ENCODE measurements at regions not wholly inside any gene's neighbourhood (a gene's known extent, or its start where the extent isn't known, plus 50 kb on each side); places are given as distances from the start of the nearest gene placed in this dataset.
"Not testable (repeated sequence)": the region's sequence is repeated elsewhere in the genome, so short reads cannot be mapped to it uniquely, and the experiment has no call there.

GRCh38 chr10:106296750-106297392 lies 867.6 kb downstream of the SORCS1 start:
- no peak for DNase-seq (ENCODE audit: low read depth)

GRCh38 chr10:106284802-106285587 lies 879.5 kb downstream of the SORCS1 start:
- no peak for DNase-seq (ENCODE audit: low read depth)

DNA sequence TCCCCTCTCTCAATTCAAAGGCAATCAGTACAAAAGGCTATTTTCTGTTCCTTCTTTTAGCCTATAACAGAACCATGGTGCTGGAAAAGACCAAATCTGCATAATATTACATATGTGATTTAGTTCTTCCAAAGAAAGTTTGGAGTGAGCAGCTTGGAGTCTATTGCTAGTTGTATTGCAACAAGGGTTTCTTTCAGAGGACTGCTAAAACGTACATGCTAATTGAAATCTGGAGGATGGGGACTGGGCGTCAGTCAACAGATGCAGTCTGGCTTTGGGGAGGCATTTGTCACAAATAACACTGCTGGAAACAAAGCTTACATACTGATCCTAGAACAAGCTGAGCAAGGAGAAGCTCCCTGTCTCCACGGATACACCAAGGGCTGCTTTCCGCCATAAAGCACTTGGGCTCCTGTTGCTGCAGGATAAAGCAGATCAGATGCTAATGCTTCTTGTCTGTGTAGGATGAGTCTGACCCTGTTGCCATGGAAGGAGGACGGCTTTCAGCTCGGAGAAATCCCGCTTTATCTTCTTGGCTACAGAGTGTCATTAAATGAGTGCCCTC lies 883.5 kb downstream of the SORCS1 start:
- no peak for DNase-seq (ENCODE audit: low read depth)

DNA sequence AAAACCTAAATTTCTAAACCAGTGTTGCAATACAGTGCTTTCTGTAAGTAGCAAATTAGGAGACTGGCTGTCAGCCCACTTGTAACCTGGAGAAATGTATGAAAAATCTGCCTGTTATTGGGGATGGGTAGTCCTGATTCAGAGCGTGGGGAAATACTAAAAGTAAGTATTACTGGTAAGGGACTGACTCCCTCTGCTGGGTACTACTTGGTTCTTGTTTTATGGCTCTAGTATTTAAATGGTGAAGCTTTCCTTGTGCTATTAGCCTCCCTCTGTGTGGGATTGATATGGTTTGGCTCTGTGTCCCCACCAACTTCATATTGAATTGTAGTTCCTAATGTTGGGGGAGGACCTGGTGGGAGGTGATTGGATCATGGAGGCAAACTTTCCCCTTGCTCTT lies 886.1 kb downstream of the SORCS1 start:
- DNase-seq (ENCODE audit: low read depth): no peak

GRCh38 chr10:106271237-106271636 lies 893.3 kb downstream of the SORCS1 start:
- DNase-seq (ENCODE audit: low read depth): no peak

- no peak for DNase-seq (ENCODE audit: low read depth)
Observed at GRCh38 chr10:106268000-106268399, 896.5 kb downstream of the SORCS1 start.

DNA sequence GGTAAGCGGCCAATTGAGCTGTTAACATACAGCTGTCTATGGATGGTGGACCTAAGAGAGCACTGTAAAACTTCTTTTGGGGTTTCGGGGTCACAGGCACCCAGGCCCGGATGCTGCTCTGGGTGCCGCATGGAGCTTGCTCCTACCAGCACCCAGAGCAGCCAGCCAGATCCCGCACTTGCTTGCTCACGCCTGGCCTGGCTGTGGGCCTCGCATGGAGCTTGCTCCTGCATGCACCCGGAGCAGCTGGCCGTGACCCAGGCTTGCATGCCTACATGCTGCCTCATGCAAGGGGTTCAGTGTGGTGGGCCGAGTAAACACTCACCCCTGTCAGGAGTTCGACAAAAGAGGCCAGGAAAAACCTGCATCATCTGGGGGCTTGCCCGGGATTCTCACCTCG lies 896.9 kb downstream of the SORCS1 start:
- no peak for DNase-seq (ENCODE audit: low read depth)

DNA sequence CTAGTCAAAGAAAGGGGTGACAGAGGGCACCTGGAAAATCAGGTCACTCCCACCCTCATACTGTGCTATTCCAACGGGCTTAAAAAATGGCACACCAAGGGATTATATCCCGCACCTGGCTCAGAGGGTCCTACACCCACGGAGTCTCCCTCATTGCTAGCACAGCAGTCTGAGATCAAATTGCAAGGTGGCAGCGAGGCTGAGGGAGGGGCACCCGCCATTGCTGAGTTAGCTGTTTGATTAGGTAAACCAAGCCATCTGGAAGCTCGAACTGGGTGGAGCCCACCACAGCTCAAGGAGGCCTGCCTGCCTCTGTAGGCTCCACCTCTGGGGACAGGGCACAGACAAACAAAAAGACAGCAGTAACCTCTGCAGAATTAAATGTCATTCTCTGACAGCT lies 907.1 kb downstream of the SORCS1 start:
- DNase-seq (ENCODE audit: low read depth): not testable (repeated sequence)

DNA sequence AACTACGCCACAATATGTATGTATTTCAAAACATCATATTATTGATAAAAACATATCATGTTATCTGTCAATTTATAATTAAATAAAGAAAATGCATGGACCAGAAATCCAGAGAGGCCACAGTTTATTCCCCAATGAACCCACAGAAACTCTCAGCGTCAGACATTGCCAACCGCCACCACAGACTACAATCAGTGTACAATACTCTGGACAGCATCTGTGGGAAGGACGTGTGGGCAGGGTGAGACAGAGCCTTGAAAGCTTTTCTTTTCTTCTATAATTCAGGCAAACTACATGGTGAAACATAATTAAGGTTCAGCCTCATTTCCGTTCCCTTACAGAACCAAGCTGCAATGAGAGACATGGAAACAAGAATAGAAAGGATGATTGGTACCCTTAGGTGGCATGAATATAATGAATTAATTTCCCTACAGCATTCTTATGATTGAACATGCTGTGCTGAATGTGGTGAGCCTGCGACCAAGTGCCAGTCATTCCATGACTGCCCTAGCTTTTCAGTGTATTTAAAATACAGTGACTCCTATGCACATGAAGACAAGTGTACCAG lies 909.3 kb downstream of the SORCS1 start:
- no peak for DNase-seq (ENCODE audit: low read depth)

DNA sequence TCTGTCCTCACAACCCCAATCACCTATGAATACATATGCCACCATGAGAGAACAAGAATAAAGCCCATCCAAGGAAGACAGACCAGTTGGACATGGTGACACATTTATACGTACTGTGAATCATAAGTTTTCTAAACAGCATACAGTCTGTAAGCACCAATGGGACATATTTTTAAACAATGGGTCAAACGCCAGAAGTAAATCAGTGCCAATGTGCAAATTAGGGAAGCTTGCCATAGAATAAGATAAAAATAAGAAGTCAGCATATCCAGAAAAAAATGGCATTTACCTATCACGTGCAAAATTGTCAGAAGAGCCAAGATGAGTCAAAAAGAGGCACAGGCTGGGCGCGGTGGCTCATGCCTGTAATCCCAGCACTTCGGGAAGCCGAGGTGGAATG lies 910.4 kb downstream of the SORCS1 start:
- no peak for DNase-seq (ENCODE audit: low read depth)

GRCh38 chr10:106252541-106252940 lies 912.0 kb downstream of the SORCS1 start:
- no peak for DNase-seq (ENCODE audit: low read depth)

GRCh38 chr10:106251573-106251972 lies 912.9 kb downstream of the SORCS1 start:
- no peak for DNase-seq (ENCODE audit: low read depth)

DNA sequence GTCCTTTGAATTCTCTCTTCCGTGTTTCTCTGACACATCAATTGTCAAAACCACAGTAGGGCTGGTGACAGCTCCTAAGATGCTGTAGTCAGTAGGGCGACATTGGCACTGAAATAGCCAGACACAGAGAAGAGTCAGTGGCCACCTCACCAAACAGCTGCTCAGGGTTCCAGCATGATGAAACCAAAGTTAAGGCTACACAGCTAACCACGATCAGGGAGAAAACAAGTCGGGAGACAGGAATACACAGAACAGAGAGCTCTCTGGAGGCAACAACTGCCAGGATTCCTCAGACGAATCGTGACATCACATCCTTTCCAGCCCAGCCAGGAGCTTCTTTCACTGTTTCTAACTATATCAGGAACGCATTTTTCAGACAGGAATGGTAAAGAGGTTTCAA lies 922.2 kb downstream of the SORCS1 start:
- DNase-seq (ENCODE audit: low read depth): no peak

DNA sequence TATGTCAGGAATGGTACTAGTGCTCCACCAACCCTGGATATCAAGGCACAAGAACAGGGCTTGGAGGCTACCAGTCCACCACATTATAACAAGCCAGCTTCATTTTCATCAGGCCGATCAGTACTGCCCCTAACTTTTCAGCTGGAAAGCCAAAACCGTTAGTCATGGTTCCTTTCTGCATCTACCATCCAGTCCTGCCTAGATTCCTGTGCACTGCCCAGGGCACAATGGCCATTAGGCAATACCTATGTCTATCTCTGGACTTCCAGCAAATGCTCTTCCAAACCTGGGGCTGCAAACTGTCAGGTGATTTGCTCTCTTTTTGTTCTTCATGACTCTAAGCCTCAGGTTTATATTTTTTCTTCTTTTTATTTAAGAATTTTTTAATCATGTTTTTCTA lies 937.7 kb downstream of the SORCS1 start:
- no peak for DNase-seq (ENCODE audit: low read depth)

- no peak for DNase-seq (ENCODE audit: low read depth)
Observed at GRCh38 chr10:106226142-106226541, 938.4 kb downstream of the SORCS1 start.

- DNase-seq (ENCODE audit: low read depth): peak; percentile 1
Observed at GRCh38 chr10:106224676-106225075, 939.8 kb downstream of the SORCS1 start.

GRCh38 chr10:106217627-106218026 lies 946.9 kb downstream of the SORCS1 start:
- DNase-seq (ENCODE audit: low read depth): no peak

- DNase-seq (ENCODE audit: low read depth): no peak
Observed at GRCh38 chr10:106216085-106216484, 948.4 kb downstream of the SORCS1 start.

DNA sequence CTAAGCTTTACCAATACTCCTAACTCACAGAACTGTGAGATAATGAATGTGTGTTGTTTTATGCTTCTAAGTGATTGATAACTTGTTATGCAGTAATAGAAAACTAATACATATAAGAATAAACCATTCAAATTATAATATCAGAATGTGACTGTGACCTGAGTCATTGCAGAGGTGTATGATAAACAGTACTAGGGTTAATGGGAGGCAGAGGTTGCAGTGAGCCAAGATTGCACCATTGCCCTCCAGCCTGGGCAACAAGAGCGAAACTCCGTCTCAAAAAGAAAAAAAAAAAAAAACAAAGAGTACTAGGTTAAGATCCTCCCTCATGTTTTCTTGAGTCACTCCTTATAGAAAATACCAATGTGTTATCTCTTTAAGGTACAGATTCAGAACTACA lies 950.3 kb downstream of the SORCS1 start:
- no peak for DNase-seq (ENCODE audit: low read depth)

DNA sequence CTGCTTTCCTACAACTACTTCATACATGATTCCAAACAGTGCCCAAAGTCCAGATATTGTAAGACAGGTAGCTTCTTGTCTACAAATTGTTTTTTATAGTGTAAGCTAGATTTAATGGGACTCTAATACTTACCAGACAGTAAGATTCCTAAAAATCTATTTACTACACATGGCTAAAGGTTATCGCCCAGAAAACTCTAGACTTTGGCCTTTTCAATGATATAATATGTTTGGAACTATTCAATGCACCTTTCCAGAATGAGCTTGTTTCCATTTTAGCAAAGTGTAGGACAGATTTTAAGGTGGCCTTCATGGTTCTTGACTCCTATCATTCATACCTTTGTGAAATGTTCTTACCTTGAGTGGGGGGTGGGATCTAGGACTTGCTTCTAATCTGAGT lies 951.0 kb downstream of the SORCS1 start:
- no peak for DNase-seq (ENCODE audit: low read depth)

GRCh38 chr10:106198275-106198674 lies 966.2 kb downstream of the SORCS1 start:
- no peak for DNase-seq (ENCODE audit: low read depth)

DNA sequence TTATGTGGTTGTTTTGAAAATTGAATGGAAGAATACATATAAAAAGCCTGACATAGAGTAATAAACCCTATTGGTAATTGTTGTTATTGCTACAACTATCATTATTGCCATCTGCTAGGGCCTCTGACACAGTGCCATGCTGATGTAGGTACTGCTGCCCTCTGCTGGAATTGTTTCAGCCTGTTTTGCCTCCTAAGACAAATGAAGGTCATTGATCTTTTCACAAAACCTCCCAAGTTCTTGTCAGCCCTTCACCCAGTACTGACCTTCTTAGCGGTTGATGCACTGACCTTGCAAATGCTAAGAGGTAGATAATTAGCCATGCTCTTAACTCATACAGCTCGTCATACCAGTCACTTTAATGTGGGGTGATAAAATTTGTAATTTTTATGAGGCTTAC lies 975.2 kb downstream of the SORCS1 start:
- DNase-seq (ENCODE audit: low read depth): peak; percentile 43

DNA sequence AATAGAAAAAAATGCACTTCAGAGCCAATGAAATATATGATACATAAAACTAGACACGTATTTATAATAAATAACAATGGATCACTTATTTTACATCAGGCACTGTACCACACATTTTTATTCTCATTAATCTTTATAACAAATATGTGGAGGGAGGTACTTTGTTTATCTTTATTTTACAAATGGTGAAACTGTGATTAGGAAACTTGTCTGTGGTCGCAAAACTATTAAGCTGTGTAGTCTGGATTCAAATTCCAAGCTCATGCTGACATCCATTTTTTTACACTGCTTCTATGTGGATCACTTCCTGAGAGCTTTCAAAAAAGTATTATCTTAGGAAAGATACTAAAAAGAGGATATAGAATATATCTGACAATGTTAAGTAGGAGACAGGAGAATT lies 978.6 kb downstream of the SORCS1 start:
- DNase-seq (ENCODE audit: low read depth): no peak

Measured in renal cortical epithelial cell (primary cell).